ENCODE measurements at regions not wholly inside any gene's neighbourhood (a gene's known extent, or its start where the extent isn't known, plus 50 kb on each side); places are given as distances from the start of the nearest gene placed in this dataset.

DNA sequence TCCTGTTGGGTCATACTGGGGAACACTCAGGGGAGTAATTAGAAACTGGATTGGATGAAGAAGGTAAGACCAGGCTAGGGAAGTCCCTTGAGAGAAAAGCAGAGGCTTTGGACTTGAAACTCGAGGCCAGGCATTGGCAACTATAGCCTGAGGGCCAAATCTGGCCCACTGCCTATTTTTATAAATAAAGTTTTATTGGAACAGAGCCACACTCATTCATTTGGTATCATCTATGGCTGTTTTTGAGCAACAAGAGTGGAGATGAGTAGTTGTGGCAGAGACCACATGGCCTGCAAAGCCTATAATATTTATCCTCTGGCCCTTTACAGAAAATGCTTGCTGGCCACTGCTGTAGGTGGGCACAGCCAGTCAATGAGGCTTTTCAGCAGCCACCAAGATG is 301.4 kb downstream of the UACA start:
- H3K9me3 ChIP-seq: no peaks in the 10 kb centered on the region
- H3K36me3 ChIP-seq: no peaks in the 10 kb centered on the region
- H3K4me3 ChIP-seq: no peak overlapping the region
- no peaks in the 10 kb centered on the region for H3K27me3 ChIP-seq (replicated peaks; ENCODE audit: insufficient read depth)
- TF ChIP-seq, protein P1, sequence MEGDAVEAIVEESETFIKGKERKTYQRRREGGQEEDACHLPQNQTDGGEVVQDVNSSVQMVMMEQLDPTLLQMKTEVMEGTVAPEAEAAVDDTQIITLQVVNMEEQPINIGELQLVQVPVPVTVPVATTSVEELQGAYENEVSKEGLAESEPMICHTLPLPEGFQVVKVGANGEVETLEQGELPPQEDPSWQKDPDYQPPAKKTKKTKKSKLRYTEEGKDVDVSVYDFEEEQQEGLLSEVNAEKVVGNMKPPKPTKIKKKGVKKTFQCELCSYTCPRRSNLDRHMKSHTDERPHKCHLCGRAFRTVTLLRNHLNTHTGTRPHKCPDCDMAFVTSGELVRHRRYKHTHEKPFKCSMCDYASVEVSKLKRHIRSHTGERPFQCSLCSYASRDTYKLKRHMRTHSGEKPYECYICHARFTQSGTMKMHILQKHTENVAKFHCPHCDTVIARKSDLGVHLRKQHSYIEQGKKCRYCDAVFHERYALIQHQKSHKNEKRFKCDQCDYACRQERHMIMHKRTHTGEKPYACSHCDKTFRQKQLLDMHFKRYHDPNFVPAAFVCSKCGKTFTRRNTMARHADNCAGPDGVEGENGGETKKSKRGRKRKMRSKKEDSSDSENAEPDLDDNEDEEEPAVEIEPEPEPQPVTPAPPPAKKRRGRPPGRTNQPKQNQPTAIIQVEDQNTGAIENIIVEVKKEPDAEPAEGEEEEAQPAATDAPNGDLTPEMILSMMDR (IDR thresholded peaks at IDR 0.05): no peak
- TF ChIP-seq POLR2A (IDR thresholded peaks at IDR 0.05) (no peak), POLR2AphosphoS5 (IDR thresholded peaks at IDR 0.05) (no peak)
- intact Hi-C loops (cut with DNase I): loop anchor here (10.0 kb wide), 2 partner anchors 197 to 367 kb away; partner anchors contain the start of gene TLE3
- H3K4me1 ChIP-seq (replicated peaks): no peaks in the 10 kb centered on the region
- WGBS: 88% methylated on average over 1 of the region's 1 CpG
- no peak overlapping the region for H3K27ac ChIP-seq
- DNase-seq (ENCODE audit: low spot score): no peak

DNA sequence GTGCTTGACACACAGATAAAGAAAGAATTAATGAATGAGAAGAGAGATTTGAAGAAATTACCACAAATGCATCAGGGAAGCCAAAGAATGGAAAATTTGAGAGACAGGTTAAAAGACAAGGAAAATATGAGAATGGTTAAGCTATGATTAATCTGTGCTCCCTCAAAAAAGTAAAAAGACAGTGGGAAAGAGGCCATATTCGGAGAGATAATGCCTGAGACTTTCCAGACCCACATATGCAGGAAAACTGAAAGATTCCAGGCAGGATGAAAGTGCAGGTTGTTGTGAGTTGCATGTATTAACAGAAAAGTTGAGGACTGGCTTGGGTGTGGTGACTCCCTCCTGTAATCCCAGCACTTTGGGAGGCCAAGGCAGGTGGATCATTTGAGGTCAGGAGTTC is 302.3 kb downstream of the UACA start:
- DNase-seq (ENCODE audit: low spot score): no peak
- WGBS: 80% methylated on average over 1 of the region's 1 CpG
- Histone ChIP-seq H3K4me1 (replicated peaks) (no peaks in the 10 kb centered on the region), H3K4me3 (no peak overlapping the region), H3K9me3 (no peaks in the 10 kb centered on the region), H3K27ac (no peak overlapping the region), H3K27me3 (replicated peaks; ENCODE audit: insufficient read depth) (no peaks in the 10 kb centered on the region), H3K36me3 (no peaks in the 10 kb centered on the region)
- no peak for TF ChIP-seq POLR2AphosphoS5 (IDR thresholded peaks at IDR 0.05)
- TF ChIP-seq, protein P1 (IDR thresholded peaks at IDR 0.05): no peak
- TF ChIP-seq POLR2A (IDR thresholded peaks at IDR 0.05): no peak
- intact Hi-C loops (cut with DNase I): loop anchor here (10.0 kb wide), 2 partner anchors 196 to 366 kb away; partner anchors contain the start of gene TLE3

DNA sequence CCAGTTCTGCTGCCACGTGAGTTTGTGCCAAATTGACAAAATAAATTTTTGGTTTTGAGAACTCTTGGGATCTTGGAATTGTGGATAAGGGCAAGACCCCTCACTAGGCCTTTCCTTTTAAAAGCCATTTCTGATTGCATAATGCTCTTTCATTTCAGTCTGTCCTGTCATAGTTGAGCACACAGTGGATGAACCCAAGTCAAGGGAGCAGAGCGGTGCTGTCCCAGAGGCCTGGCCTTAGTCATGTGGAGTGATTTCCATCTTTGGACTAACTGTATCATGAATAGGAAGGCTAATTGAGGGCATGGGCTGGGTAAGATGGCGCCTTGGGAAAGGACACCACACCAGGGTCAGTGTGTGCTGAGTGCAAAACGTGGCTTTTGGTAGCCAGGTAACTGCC is 304.0 kb downstream of the UACA start:
- no peak for DNase-seq (ENCODE audit: low spot score)
- no peak overlapping the region for H3K27ac ChIP-seq
- no peaks in the 10 kb centered on the region for H3K9me3 ChIP-seq
- H3K4me3 ChIP-seq: no peak overlapping the region
- intact Hi-C loops (cut with DNase I): no loop called here
- H3K4me1 ChIP-seq (replicated peaks): no peaks in the 10 kb centered on the region
- H3K27me3 ChIP-seq (replicated peaks; ENCODE audit: insufficient read depth): no peaks in the 10 kb centered on the region
- H3K36me3 ChIP-seq: no peaks in the 10 kb centered on the region
- TF ChIP-seq POLR2AphosphoS5 (IDR thresholded peaks at IDR 0.05): no peak
- TF ChIP-seq, protein P1 (IDR thresholded peaks at IDR 0.05): no peak
- no peak for TF ChIP-seq POLR2A (IDR thresholded peaks at IDR 0.05)
- WGBS: 90% methylated on average over 4 of the region's 4 CpGs

DNA sequence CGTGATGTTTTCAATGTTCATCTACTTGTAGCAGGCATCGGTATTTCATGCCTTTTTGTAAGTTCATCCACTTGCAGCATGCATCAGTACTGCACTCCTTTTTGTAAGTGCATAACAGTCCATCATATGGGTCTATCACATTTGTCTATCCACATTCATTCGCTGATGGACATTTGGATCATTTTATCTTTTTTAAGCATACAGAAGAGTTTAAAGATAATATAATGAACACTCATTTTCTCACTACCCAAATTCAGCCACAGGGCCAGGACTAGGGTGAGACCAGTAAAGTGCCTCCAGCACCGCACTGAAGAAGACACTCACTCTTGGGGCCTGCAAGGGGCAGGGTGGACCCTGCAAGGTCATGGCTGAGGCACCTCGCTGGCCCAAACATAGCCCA is 309.6 kb downstream of the UACA start:
- 86% methylated on average over 5 of the region's 5 CpGs for WGBS
- no peaks in the 10 kb centered on the region for H3K36me3 ChIP-seq
- no peak overlapping the region for H3K4me3 ChIP-seq
- no peaks in the 10 kb centered on the region for H3K9me3 ChIP-seq
- no peaks in the 10 kb centered on the region for H3K27me3 ChIP-seq (replicated peaks; ENCODE audit: insufficient read depth)
- H3K27ac ChIP-seq: no peak overlapping the region
- H3K4me1 ChIP-seq (replicated peaks): no peaks in the 10 kb centered on the region
- intact Hi-C loops (cut with DNase I): no loop called here
- DNase-seq (ENCODE audit: low spot score): no peak
- TF ChIP-seq POLR2AphosphoS5 (IDR thresholded peaks at IDR 0.05): no peak
- no peak for TF ChIP-seq POLR2A (IDR thresholded peaks at IDR 0.05)
- TF ChIP-seq, protein P1 (IDR thresholded peaks at IDR 0.05): no peak

DNA sequence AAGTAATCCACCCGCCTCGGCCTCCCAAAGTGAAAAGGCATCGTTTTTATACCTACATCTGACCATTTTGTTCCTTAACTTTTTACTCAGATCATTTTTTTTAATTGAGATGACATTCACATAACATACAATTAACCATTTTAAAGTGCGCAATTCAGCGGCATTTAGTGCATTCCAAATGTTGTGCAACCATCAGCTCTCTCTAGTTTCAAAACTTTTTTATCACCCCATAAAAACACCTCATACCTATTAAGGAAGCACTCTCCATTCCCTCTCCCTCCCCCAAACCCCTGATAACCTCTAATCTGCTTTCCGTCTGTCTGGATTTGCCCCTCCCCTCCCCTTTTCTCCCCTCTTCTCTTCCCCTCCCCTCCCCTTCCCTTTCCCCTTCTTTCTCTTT is 310.1 kb downstream of the UACA start:
- Histone ChIP-seq H3K36me3 (no peaks in the 10 kb centered on the region), H3K4me1 (replicated peaks) (no peaks in the 10 kb centered on the region), H3K27ac (no peak overlapping the region), H3K27me3 (replicated peaks; ENCODE audit: insufficient read depth) (no peaks in the 10 kb centered on the region), H3K9me3 (no peaks in the 10 kb centered on the region), H3K4me3 (no peak overlapping the region)
- TF ChIP-seq, protein P1 (IDR thresholded peaks at IDR 0.05): no peak
- no peak for TF ChIP-seq POLR2A (IDR thresholded peaks at IDR 0.05)
- TF ChIP-seq POLR2AphosphoS5 (IDR thresholded peaks at IDR 0.05): peak; percentile 36
- intact Hi-C loops (cut with DNase I): no loop called here
- no peak for DNase-seq (ENCODE audit: low spot score)
- 64% methylated on average over 6 of the region's 6 CpGs for WGBS

Measured in prostate gland (tissue), 2 donors.